ENCODE measurements at regions not wholly inside any gene's neighbourhood (a gene's known extent, or its start where the extent isn't known, plus 50 kb on each side); places are given as distances from the start of the nearest gene placed in this dataset.

DNA sequence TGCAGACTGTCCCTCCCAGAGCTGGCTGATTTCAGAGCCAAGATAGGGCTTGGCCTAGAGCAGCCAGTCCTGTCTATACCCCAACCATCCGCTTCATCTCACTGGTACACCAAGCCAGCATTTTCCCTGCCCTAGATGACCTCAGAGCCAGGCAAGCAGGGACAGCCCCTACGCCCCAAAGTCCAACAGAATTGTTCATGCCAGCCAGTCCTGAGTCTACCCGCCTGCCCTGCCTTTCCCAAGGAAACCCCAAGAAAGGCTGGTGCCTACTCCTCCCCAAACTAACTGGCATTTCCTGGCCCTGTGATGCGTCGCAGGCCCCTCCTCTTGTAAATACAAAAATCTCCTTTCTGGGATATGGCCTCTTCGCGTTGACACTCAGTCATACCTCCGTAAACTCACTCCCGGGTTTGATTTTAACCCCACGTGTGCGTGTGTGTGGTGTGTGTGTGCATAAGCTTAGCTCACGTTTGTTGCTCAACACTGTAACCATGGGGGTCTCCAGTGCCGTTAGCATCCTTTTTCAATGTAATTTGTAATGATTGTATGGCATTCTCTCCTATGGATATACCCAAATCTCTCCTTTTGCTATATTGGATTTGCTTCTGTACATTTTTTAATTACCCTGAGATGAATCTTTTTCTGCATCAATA is 75.3 kb downstream of the SIK1 start:
- intact Hi-C loops (cut with micrococcal nuclease; ENCODE audit: unreplicated experiment), result loop anchor here (2.0 to 5.0 kb wide), 2 partner anchors 25 to 59 kb away; no protein-coding TSS in a partner anchor
- H3K9me3 ChIP-seq (ENCODE audit: low read length), result no peaks in the 10 kb centered on the region
- no peaks in the 10 kb centered on the region for H3K79me2 ChIP-seq (ENCODE audit: insufficient read depth, low read depth, low read length)
- TF ChIP-seq EZH2phosphoT487 (IDR thresholded peaks at IDR 0.05; ENCODE audit: borderline replicate concordance, low read depth, low read length), result no peak
- TF ChIP-seq, protein P1, sequence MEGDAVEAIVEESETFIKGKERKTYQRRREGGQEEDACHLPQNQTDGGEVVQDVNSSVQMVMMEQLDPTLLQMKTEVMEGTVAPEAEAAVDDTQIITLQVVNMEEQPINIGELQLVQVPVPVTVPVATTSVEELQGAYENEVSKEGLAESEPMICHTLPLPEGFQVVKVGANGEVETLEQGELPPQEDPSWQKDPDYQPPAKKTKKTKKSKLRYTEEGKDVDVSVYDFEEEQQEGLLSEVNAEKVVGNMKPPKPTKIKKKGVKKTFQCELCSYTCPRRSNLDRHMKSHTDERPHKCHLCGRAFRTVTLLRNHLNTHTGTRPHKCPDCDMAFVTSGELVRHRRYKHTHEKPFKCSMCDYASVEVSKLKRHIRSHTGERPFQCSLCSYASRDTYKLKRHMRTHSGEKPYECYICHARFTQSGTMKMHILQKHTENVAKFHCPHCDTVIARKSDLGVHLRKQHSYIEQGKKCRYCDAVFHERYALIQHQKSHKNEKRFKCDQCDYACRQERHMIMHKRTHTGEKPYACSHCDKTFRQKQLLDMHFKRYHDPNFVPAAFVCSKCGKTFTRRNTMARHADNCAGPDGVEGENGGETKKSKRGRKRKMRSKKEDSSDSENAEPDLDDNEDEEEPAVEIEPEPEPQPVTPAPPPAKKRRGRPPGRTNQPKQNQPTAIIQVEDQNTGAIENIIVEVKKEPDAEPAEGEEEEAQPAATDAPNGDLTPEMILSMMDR (conservative IDR thresholded peaks at IDR 0.05; ENCODE audit: low read length), result no peak
- ChIA-PET CTCF (ENCODE audit: unreplicated experiment) (no interaction called here), POLR2A (interaction anchor here (1.0 kb wide), 1 partner anchor 41 kb away, joined by 3 read pairs; no protein-coding TSS in a partner anchor)
- peak overlapping the region; percentile 91 for H3K27ac ChIP-seq (ENCODE audit: low read depth, low read length, poor library complexity, severe bottlenecking)
- no peaks in the 10 kb centered on the region for H3K36me3 ChIP-seq (ENCODE audit: insufficient read depth, low read length)
- no peak overlapping the region for H2AFZ ChIP-seq (ENCODE audit: low read length)
- no peak overlapping the region for H3K4me3 ChIP-seq (ENCODE audit: low read depth, low read length, poor library complexity, severe bottlenecking)
- H3K9me2 ChIP-seq (ENCODE audit: insufficient read depth, low read length), result no peaks in the 10 kb centered on the region
- H3K4me2 ChIP-seq (ENCODE audit: low read length), result no peak overlapping the region
- H4K20me1 ChIP-seq (ENCODE audit: insufficient read depth, low read length), result no peaks in the 10 kb centered on the region
- no TSS peak for BruUV-seq (replicated peaks)
- peaks cover 45% of the 10 kb centered on the region for H3K4me1 ChIP-seq (ENCODE audit: insufficient read depth, low read length, poor library complexity, severe bottlenecking)
- no peak for DNase-seq (ENCODE audit: low spot score)

DNA sequence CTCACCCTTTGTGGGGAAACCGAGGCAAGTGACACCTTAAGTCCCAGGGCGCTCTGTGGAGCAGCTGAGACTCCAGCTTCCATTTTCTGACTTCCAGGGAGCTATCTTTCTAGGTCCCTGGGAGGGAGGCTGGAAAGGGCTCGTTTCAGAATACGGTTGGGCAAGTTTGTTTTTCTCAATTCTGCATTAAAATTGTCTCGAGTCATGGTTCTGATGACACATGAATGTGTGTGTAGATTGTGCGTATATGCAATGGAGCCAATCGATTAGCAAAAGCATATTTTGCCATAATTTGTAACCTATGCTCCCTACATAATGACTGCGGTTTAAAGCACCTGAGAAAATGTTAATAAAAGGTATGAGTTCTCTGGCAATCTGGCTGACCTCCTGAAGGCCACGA is 77.3 kb downstream of the SIK1 start:
- H3K9me2 ChIP-seq (ENCODE audit: insufficient read depth, low read length), result no peaks in the 10 kb centered on the region
- ChIA-PET POLR2A (interaction anchor here (1.0 kb wide), 1 partner anchor 9 kb away, joined by 3 read pairs; no protein-coding TSS in a partner anchor), CTCF (ENCODE audit: unreplicated experiment) (no interaction called here)
- no TSS peak for BruUV-seq (replicated peaks)
- DNase-seq (ENCODE audit: low spot score), result no peak
- no peak overlapping the region for H2AFZ ChIP-seq (ENCODE audit: low read length)
- H3K79me2 ChIP-seq (ENCODE audit: insufficient read depth, low read depth, low read length), result no peaks in the 10 kb centered on the region
- intact Hi-C loops (cut with micrococcal nuclease; ENCODE audit: unreplicated experiment), result loop anchor here (5.0 kb wide), 1 partner anchor 57 kb away; no protein-coding TSS in a partner anchor
- H3K4me2 ChIP-seq (ENCODE audit: low read length), result no peak overlapping the region
- H4K20me1 ChIP-seq (ENCODE audit: insufficient read depth, low read length), result no peaks in the 10 kb centered on the region
- no peaks in the 10 kb centered on the region for H3K36me3 ChIP-seq (ENCODE audit: insufficient read depth, low read length)
- H3K4me1 ChIP-seq (ENCODE audit: insufficient read depth, low read length, poor library complexity, severe bottlenecking), result peaks cover 25% of the 10 kb centered on the region
- no peaks in the 10 kb centered on the region for H3K9me3 ChIP-seq (ENCODE audit: low read length)
- no peak for TF ChIP-seq EZH2phosphoT487 (IDR thresholded peaks at IDR 0.05; ENCODE audit: borderline replicate concordance, low read depth, low read length)
- TF ChIP-seq, protein P1 (conservative IDR thresholded peaks at IDR 0.05; ENCODE audit: low read length), result no peak
- no peak overlapping the region for H3K4me3 ChIP-seq (ENCODE audit: low read depth, low read length, poor library complexity, severe bottlenecking)
- no peak overlapping the region for H3K27ac ChIP-seq (ENCODE audit: low read depth, low read length, poor library complexity, severe bottlenecking)

DNA sequence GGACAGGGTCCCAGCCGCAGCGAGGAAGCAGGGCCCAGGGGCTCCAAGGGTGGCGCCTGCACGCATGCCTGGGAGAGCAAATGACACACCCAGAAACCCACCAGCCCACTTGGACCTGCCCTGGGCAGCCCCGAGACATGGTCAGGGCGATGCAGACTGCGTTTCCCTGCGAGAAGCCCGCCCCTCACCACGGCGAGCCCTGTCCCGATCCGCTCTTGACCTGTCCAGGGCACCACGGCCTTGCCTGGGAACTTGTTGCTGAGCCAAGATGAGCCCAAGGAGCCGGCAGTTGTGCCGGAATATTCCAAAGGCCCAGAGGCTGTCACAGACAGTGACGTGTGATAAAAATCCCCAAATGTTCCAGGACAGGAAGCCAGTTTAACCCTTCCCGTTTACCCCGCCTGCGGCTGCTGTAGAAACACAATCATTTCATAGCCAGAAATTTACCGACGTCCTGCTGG is 78.1 kb downstream of the SIK1 start:
- Histone ChIP-seq H3K4me1 (ENCODE audit: insufficient read depth, low read length, poor library complexity, severe bottlenecking) (peaks cover 17% of the 10 kb centered on the region), H3K4me3 (ENCODE audit: low read depth, low read length, poor library complexity, severe bottlenecking) (no peak overlapping the region), H3K9me2 (ENCODE audit: insufficient read depth, low read length) (no peaks in the 10 kb centered on the region), H2AFZ (ENCODE audit: low read length) (no peak overlapping the region), H3K4me2 (ENCODE audit: low read length) (no peak overlapping the region), H3K79me2 (ENCODE audit: insufficient read depth, low read depth, low read length) (no peaks in the 10 kb centered on the region), H3K9me3 (ENCODE audit: low read length) (no peaks in the 10 kb centered on the region), H3K36me3 (ENCODE audit: insufficient read depth, low read length) (no peaks in the 10 kb centered on the region), H4K20me1 (ENCODE audit: insufficient read depth, low read length) (no peaks in the 10 kb centered on the region), H3K27ac (ENCODE audit: low read depth, low read length, poor library complexity, severe bottlenecking) (no peak overlapping the region)
- TF ChIP-seq EZH2phosphoT487 (IDR thresholded peaks at IDR 0.05; ENCODE audit: borderline replicate concordance, low read depth, low read length), result no peak
- ChIA-PET POLR2A (interaction anchor here (0.6 kb wide), 1 partner anchor 151 kb away, joined by 5 read pairs; no protein-coding TSS in a partner anchor), CTCF (ENCODE audit: unreplicated experiment) (no interaction called here)
- no peak for DNase-seq (ENCODE audit: low spot score)
- no TSS peak for BruUV-seq (replicated peaks)
- intact Hi-C loops (cut with micrococcal nuclease; ENCODE audit: unreplicated experiment), result no loop called here
